IMR-90 (cell line): ENCODE measurements at regions not wholly inside any gene's neighbourhood (a gene's known extent, or its start where the extent isn't known, plus 50 kb on each side); places are given as distances from the start of the nearest gene placed in this dataset.

Source experiments
- BHLHE40 ChIP-seq: fragments of 150-350 bp; IDR thresholded peaks from 2 replicates; pipeline ENCODE4 v1.6.1; 2016; ENCODE audit warnings: mild to moderate bottlenecking, low read depth, low read length
- CEBPB ChIP-seq: IDR thresholded peaks from 2 replicates; pipeline ENCODE4 v1.6.1; 2012; ENCODE audit warnings: low read depth, low read length, improper control_type of control experiment
- CHD1 ChIP-seq: IDR thresholded peaks from 2 replicates; pipeline ENCODE4 v1.6.1; 2012; ENCODE audit warnings: low read depth, low read length, improper control_type of control experiment
- MAFK ChIP-seq: IDR thresholded peaks from 2 replicates; pipeline ENCODE4 v1.6.1; 2012; ENCODE audit warnings: low read depth, low read length, improper control_type of control experiment
- MAZ ChIP-seq: IDR thresholded peaks from 2 replicates; pipeline ENCODE4 v1.6.1; 2012; ENCODE audit warnings: low read depth, mild to moderate bottlenecking, low read length, improper control_type of control experiment, moderate library complexity, borderline replicate concordance
- POLR2A ChIP-seq: IDR thresholded peaks from 2 replicates; pipeline ENCODE4 v1.6.1; 2012; ENCODE audit warnings: mild to moderate bottlenecking, low read depth, low read length
- RCOR1 ChIP-seq: IDR thresholded peaks from 2 replicates; pipeline ENCODE4 v1.6.1; 2012; ENCODE audit warnings: mild to moderate bottlenecking, low read length, improper control_type of control experiment; ENCODE audit not compliant: insufficient replicate concordance
- RFX5 ChIP-seq: IDR thresholded peaks from 2 replicates; pipeline ENCODE4 v1.8.0; 2012; ENCODE audit warnings: low read depth, mild to moderate bottlenecking, low read length, moderate library complexity
- SMC3 ChIP-seq: fragments of 150-350 bp; IDR thresholded peaks from 2 replicates; pipeline ENCODE4 v1.6.1; 2016; ENCODE audit warnings: low read depth, mild to moderate bottlenecking, antibody characterized with exemption, low read length, moderate library complexity
- TF ChIP-seq, protein P1 (sequence below): conservative IDR thresholded peaks from 2 replicates; pipeline ENCODE4 v1.5.1; 2012; ENCODE audit warnings: mild to moderate bottlenecking, low read depth, low read length, improper control_type of control experiment
- TF ChIP-seq, protein P2 (sequence below): fragments of 150-350 bp; IDR thresholded peaks from 2 replicates; pipeline ENCODE4 v1.6.1; 2016; ENCODE audit warnings: low read depth, mild to moderate bottlenecking, low read length, moderate library complexity, borderline replicate concordance

DNA sequence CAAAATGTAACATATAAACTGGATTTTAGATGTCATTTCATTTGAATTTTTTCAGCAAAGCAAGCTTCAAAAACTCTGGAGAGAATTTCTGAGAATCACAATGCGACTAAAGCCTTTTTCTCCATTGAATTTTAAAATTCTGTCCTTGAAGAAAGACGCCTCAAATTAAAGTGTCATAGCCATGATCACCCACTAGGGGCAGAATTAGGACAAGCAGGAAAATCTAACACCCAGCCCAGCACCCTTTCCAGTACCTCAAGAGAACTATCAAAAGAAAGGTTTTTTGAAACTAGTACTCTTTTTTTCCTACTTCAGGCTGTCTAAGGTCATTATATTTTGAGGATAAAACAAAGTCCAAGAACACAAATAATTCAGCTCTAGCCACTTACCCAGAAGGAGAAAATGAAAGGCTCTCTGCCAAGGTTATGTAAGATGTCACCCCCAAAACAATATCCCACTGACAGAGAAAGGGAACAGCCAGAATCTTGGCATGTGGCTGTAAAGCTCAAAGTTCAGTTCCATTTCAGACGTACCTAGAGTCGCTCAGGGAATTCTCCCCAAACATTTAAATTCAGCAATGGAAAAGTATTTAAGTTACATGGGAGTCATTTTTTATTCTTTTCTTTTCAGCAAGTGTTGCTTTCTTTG, 299.4 kb downstream of the SNX13 start:
- TF ChIP-seq MAFK (no peak), RCOR1 (no peak), POLR2A (no peak), SMC3 (peak; percentile 37; the same call in 1 of the 2 replicates), CHD1 (no peak), MAZ (no peak), RFX5 (no peak), BHLHE40 (no peak), CEBPB (no peak)
- TF ChIP-seq, protein P1, sequence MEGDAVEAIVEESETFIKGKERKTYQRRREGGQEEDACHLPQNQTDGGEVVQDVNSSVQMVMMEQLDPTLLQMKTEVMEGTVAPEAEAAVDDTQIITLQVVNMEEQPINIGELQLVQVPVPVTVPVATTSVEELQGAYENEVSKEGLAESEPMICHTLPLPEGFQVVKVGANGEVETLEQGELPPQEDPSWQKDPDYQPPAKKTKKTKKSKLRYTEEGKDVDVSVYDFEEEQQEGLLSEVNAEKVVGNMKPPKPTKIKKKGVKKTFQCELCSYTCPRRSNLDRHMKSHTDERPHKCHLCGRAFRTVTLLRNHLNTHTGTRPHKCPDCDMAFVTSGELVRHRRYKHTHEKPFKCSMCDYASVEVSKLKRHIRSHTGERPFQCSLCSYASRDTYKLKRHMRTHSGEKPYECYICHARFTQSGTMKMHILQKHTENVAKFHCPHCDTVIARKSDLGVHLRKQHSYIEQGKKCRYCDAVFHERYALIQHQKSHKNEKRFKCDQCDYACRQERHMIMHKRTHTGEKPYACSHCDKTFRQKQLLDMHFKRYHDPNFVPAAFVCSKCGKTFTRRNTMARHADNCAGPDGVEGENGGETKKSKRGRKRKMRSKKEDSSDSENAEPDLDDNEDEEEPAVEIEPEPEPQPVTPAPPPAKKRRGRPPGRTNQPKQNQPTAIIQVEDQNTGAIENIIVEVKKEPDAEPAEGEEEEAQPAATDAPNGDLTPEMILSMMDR: peak; percentile 54
- TF ChIP-seq, protein P2, sequence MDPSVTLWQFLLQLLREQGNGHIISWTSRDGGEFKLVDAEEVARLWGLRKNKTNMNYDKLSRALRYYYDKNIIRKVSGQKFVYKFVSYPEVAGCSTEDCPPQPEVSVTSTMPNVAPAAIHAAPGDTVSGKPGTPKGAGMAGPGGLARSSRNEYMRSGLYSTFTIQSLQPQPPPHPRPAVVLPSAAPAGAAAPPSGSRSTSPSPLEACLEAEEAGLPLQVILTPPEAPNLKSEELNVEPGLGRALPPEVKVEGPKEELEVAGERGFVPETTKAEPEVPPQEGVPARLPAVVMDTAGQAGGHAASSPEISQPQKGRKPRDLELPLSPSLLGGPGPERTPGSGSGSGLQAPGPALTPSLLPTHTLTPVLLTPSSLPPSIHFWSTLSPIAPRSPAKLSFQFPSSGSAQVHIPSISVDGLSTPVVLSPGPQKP: no peak
